ENCODE measurements at regions not wholly inside any gene's neighbourhood (a gene's known extent, or its start where the extent isn't known, plus 50 kb on each side); places are given as distances from the start of the nearest gene placed in this dataset.

DNA sequence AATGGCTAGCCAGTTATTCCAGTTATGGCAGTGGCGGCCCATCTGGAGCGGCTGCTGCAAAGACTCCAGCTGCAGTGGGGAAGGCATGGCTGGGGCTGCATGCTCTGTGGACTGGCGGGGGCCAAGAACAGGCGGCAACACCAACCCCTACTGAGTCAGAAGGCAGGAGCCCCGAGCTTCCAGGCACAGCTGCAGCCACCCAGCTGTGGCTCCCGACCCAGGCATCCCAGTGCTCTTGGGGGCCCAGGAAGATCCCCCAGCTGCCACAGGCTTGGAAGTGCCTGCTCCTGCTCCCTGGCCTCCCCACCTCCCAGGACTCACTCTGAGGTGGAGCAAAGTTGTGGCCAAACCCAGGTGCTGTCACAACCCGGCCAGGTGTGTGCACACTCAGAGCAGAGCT lies 317.0 kb upstream of the RRP15 start:
- no peak for TF ChIP-seq EZH2 (IDR thresholded peaks at IDR 0.05; ENCODE audit: borderline replicate concordance)
- TF ChIP-seq, protein P1, sequence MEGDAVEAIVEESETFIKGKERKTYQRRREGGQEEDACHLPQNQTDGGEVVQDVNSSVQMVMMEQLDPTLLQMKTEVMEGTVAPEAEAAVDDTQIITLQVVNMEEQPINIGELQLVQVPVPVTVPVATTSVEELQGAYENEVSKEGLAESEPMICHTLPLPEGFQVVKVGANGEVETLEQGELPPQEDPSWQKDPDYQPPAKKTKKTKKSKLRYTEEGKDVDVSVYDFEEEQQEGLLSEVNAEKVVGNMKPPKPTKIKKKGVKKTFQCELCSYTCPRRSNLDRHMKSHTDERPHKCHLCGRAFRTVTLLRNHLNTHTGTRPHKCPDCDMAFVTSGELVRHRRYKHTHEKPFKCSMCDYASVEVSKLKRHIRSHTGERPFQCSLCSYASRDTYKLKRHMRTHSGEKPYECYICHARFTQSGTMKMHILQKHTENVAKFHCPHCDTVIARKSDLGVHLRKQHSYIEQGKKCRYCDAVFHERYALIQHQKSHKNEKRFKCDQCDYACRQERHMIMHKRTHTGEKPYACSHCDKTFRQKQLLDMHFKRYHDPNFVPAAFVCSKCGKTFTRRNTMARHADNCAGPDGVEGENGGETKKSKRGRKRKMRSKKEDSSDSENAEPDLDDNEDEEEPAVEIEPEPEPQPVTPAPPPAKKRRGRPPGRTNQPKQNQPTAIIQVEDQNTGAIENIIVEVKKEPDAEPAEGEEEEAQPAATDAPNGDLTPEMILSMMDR (IDR thresholded peaks at IDR 0.05; ENCODE audit: poor library complexity), result no peak
